H9 (cell line): ENCODE measurements at regions not wholly inside any gene's neighbourhood (a gene's known extent, or its start where the extent isn't known, plus 50 kb on each side); places are given as distances from the start of the nearest gene placed in this dataset.

Experiments used
- DNase-seq: peaks from one replicate; pipeline ENCODE4 v3.0.0-alpha.2; 2017
- H2AFZ ChIP-seq: one replicate; pipeline ENCODE4 v1.6.1; 2013; ENCODE audit warnings: mild to moderate bottlenecking, low read length, control low read depth, moderate library complexity
- H2AK5ac ChIP-seq: 2 replicates; pipeline ENCODE4 v1.6.1; 2013; ENCODE audit warnings: low read length, control low read depth, mixed read lengths; ENCODE audit not compliant: insufficient read length
- H2BK120ac ChIP-seq: one replicate; pipeline ENCODE4 v1.6.1; 2013; ENCODE audit warnings: low read depth, mild to moderate bottlenecking, low read length, control low read depth, inconsistent platforms; ENCODE audit not compliant: poor library complexity, severe bottlenecking
- H2BK12ac ChIP-seq: 2 replicates; pipeline ENCODE4 v1.6.1; 2013; ENCODE audit warnings: low read length, control low read depth, mixed read lengths, low read depth; ENCODE audit not compliant: insufficient read length
- H2BK15ac ChIP-seq: 2 replicates; pipeline ENCODE4 v1.6.1; 2013; ENCODE audit warnings: low read depth, low read length, control low read depth
- H2BK20ac ChIP-seq: one replicate; pipeline ENCODE4 v1.6.1; 2013; ENCODE audit warnings: low read depth, mild to moderate bottlenecking, low read length, control low read depth, inconsistent platforms; ENCODE audit not compliant: poor library complexity, severe bottlenecking
- H2BK5ac ChIP-seq: 2 replicates; pipeline ENCODE4 v1.6.1; 2013; ENCODE audit warnings: low read length, control low read depth, mixed read lengths; ENCODE audit not compliant: insufficient read length
- H3K14ac ChIP-seq: 2 replicates; pipeline ENCODE4 v1.6.1; 2013; ENCODE audit warnings: low read length, control low read depth; ENCODE audit not compliant: insufficient read depth
- H3K18ac ChIP-seq: 2 replicates; pipeline ENCODE4 v1.6.1; 2013; ENCODE audit warnings: low read depth, mild to moderate bottlenecking, mixed read lengths, low read length, control low read depth; ENCODE audit not compliant: insufficient read length
- H3K23ac ChIP-seq: 2 replicates; pipeline ENCODE4 v1.6.1; 2013; ENCODE audit warnings: low read length, control low read depth, mixed read lengths, low read depth; ENCODE audit not compliant: insufficient read length
- H3K23me2 ChIP-seq: 2 replicates; pipeline ENCODE4 v1.6.1; 2013; ENCODE audit warnings: low read depth, mild to moderate bottlenecking, mixed read lengths, low read length, control low read depth; ENCODE audit not compliant: insufficient read length, poor library complexity, severe bottlenecking
- H3K27ac ChIP-seq: 2 replicates; pipeline ENCODE4 v1.5.1; 2013; ENCODE audit warnings: low read length, control low read depth, mixed read lengths, low read depth; ENCODE audit not compliant: insufficient read length
- H3K27me3 ChIP-seq: 2 replicates; pipeline ENCODE4 v1.6.1; 2013; ENCODE audit warnings: low read length, control low read depth, inconsistent platforms; ENCODE audit not compliant: insufficient read depth
- H3K4ac ChIP-seq: 2 replicates; pipeline ENCODE4 v1.6.1; 2013; ENCODE audit warnings: low read depth, mild to moderate bottlenecking, control low read depth, inconsistent platforms, low read length, moderate library complexity
- H3K4me1 ChIP-seq: 2 replicates; pipeline ENCODE4 v1.6.1; 2013; ENCODE audit warnings: low read length, control low read depth, inconsistent platforms; ENCODE audit not compliant: insufficient read depth
- H3K4me2 ChIP-seq: 2 replicates; pipeline ENCODE4 v1.6.1; 2013; ENCODE audit warnings: low read length, control low read depth, mixed read lengths; ENCODE audit not compliant: insufficient read length, insufficient read depth
- H3K56ac ChIP-seq: 2 replicates; pipeline ENCODE4 v1.6.1; 2013; ENCODE audit warnings: low read depth, mild to moderate bottlenecking, mixed read lengths, low read length, control low read depth; ENCODE audit not compliant: insufficient read length
- H3K79me1 ChIP-seq: 2 replicates; pipeline ENCODE4 v1.6.1; 2013; ENCODE audit warnings: low read depth, mild to moderate bottlenecking, moderate library complexity, low read length, control low read depth, inconsistent platforms; ENCODE audit not compliant: insufficient read depth, poor library complexity, severe bottlenecking
- H3K79me2 ChIP-seq: 2 replicates; pipeline ENCODE4 v1.6.1; 2013; ENCODE audit warnings: low read length, control low read depth, inconsistent platforms; ENCODE audit not compliant: insufficient read depth
- H3K9ac ChIP-seq: 2 replicates; pipeline ENCODE4 v1.6.1; 2013; ENCODE audit warnings: low read length, control low read depth, mixed read lengths; ENCODE audit not compliant: insufficient read length; ENCODE audit errors: extremely low read depth
- H3K9me3 ChIP-seq: one replicate; pipeline ENCODE4 v1.6.1; 2013; ENCODE audit warnings: low read depth, low read length, inconsistent platforms; ENCODE audit not compliant: control insufficient read depth
- H3T11ph ChIP-seq: one replicate; pipeline ENCODE4 v1.6.1; 2013; ENCODE audit warnings: mild to moderate bottlenecking, low read length, control low read depth, inconsistent platforms
- H4K20me1 ChIP-seq: one replicate; pipeline ENCODE4 v1.6.1; 2013; ENCODE audit not compliant: control insufficient read depth, insufficient read length, insufficient read depth
- H4K5ac ChIP-seq: 2 replicates; pipeline ENCODE4 v1.6.1; 2013; ENCODE audit warnings: low read depth, mild to moderate bottlenecking, mixed read lengths, low read length, control low read depth; ENCODE audit not compliant: insufficient read length
- H4K8ac ChIP-seq: replicated peaks from 2 replicates; pipeline ENCODE4 v1.6.1; 2013; ENCODE audit warnings: low read length, control low read depth, mixed read lengths, low read depth; ENCODE audit not compliant: insufficient read length
- H4K91ac ChIP-seq: 2 replicates; pipeline ENCODE4 v1.6.1; 2013; ENCODE audit warnings: low read depth, mild to moderate bottlenecking, moderate library complexity, mixed read lengths, low read length, control low read depth; ENCODE audit not compliant: insufficient read length
- H3K27ac Mint-ChIP-seq, 3 experiments: 2 replicates in 2 of 3; 3 replicates in 1 of 3; pipeline ENCODE4 v1.8.0; 2020 to 2021; ENCODE audit warnings: mixed read lengths in 3 of 3, mild to moderate bottlenecking in 1 of 3, moderate library complexity in 1 of 3
- H3K27me3 Mint-ChIP-seq: 2 replicates; pipeline ENCODE4 v1.8.0; 2021; ENCODE audit warnings: low read depth, mild to moderate bottlenecking, moderate library complexity, mixed read lengths
- H3K36me3 Mint-ChIP-seq, 3 experiments: 2 replicates in 2 of 3; 3 replicates in 1 of 3; pipeline ENCODE4 v1.8.0; 2020 to 2021; ENCODE audit warnings: low read depth in 3 of 3, mixed read lengths in 3 of 3; ENCODE audit not compliant: insufficient read depth in 1 of 3
- H3K4me1 Mint-ChIP-seq, 2 experiments: 2 replicates each; pipeline ENCODE4 v1.8.0; 2020; ENCODE audit warnings: mixed read lengths in 2 of 2
- H3K4me3 Mint-ChIP-seq, 2 experiments: 2 replicates in 1 of 2; 3 replicates in 1 of 2; pipeline ENCODE4 v1.8.0; 2020 to 2021; ENCODE audit warnings: mild to moderate bottlenecking in 2 of 2, mixed read lengths in 2 of 2, moderate library complexity in 1 of 2
- H3K9me3 Mint-ChIP-seq, 2 experiments: 2 replicates in 1 of 2; 3 replicates in 1 of 2; pipeline ENCODE4 v1.8.0; 2020; ENCODE audit warnings: mild to moderate bottlenecking in 2 of 2, mixed read lengths in 2 of 2, moderate library complexity in 1 of 2
- WGBS: extraction: QIAGEN DNeasy Blood & Tissue Kit; methylation state at CpG from one replicate; pipeline ENCODE4 v1.1.7; 2013; ENCODE audit warnings: missing lambda C conversion rate, low lambda C conversion rate, mixed read lengths; ENCODE audit not compliant: insufficient read length; ENCODE audit errors: extremely low coverage; 5-methylcytosine and 5-hydroxymethylcytosine counted together
- TF ChIP-seq, protein P1 (sequence below): fragments of 200-600 bp; sonication (generic); conservative IDR thresholded peaks from 3 replicates; pipeline ENCODE4 v1.8.0; 2021; ENCODE audit warnings: antibody characterized with exemption, mild to moderate bottlenecking

DNA sequence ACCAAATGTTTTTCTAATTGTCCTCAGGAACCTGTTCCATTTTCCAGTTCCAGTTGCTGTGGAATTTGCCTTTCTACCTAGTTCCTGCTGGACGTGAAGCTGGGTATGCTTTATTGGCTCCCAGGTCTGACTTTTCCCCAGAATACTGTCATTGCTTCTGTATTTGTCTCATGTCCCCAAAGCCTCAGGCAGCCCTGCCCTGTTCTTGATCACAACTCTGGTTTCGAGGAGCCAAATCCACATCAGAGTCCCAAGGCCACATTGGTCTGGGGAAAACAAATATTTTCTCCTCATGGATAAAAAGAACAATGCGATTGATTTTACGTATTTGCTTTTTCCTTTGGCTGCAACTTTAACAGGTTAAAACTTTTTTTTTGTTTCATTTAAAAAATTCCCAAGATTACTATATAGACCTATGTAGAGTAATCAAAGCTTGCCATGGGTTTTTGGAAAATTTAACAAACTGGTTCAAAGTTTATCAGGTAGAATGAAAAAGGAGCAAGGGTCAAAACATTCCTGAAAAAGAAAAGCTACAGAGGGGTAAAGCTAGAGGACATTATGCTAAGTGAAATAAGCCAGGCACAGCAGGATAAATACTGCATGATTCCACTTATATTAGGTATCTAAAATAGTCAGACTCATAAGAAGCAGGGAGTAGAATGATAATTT lies 85.2 kb downstream of the MDH1 start:
- Histone ChIP-seq H2BK12ac (no peak overlapping the region), H3K23me2 (no peaks in the 10 kb centered on the region), H4K20me1 (no peaks in the 10 kb centered on the region), H2BK5ac (no peak overlapping the region), H2BK20ac (no peak overlapping the region), H3K4ac (no peak overlapping the region), H2AFZ (no peak overlapping the region), H4K5ac (no peak overlapping the region), H3K79me2 (no peaks in the 10 kb centered on the region), H3K4me1 (no peaks in the 10 kb centered on the region), H3K14ac (no peak overlapping the region), H3K18ac (no peak overlapping the region), H3K27ac (no peak overlapping the region), H4K91ac (no peak overlapping the region), H2AK5ac (no peak overlapping the region), H3K9ac (no peak overlapping the region), H3K9me3 (no peaks in the 10 kb centered on the region), H2BK120ac (no peak overlapping the region), H3T11ph (no peak overlapping the region), H3K23ac (no peak overlapping the region), H3K27me3 (no peaks in the 10 kb centered on the region), H3K4me2 (no peak overlapping the region), H3K56ac (no peak overlapping the region), H4K8ac (no peak overlapping the region), H2BK15ac (no peak overlapping the region), H3K79me1 (no peaks in the 10 kb centered on the region)
- Mint-ChIP-seq H3K36me3 (peaks cover 0 to 8% (median 0%) of the 10 kb centered on the region in 3 experiments; a peak in 1 of 7 replicates), H3K4me3 (no peak overlapping the region), H3K27me3 (no peaks in the 10 kb centered on the region), H3K27ac (peak overlapping the region in 1 of 3 experiments; percentile 53; a peak in 1 of 7 replicates), H3K9me3 (no peaks in the 10 kb centered on the region; a peak in 1 of 5 replicates), H3K4me1 (peaks cover 18 to 21% of the 10 kb centered on the region in 2 experiments)
- TF ChIP-seq, protein P1, sequence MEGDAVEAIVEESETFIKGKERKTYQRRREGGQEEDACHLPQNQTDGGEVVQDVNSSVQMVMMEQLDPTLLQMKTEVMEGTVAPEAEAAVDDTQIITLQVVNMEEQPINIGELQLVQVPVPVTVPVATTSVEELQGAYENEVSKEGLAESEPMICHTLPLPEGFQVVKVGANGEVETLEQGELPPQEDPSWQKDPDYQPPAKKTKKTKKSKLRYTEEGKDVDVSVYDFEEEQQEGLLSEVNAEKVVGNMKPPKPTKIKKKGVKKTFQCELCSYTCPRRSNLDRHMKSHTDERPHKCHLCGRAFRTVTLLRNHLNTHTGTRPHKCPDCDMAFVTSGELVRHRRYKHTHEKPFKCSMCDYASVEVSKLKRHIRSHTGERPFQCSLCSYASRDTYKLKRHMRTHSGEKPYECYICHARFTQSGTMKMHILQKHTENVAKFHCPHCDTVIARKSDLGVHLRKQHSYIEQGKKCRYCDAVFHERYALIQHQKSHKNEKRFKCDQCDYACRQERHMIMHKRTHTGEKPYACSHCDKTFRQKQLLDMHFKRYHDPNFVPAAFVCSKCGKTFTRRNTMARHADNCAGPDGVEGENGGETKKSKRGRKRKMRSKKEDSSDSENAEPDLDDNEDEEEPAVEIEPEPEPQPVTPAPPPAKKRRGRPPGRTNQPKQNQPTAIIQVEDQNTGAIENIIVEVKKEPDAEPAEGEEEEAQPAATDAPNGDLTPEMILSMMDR = no peak
- no CpG with 5 or more reads among the region's 4 CpGs for WGBS
- no peak for DNase-seq
